GM18505 (cell line): ENCODE measurements at regions not wholly inside any gene's neighbourhood (a gene's known extent, or its start where the extent isn't known, plus 50 kb on each side); places are given as distances from the start of the nearest gene placed in this dataset.

Experiments
- ATAC-seq: cut with Tn5 transposase; IDR thresholded peaks from one replicate; pipeline ENCODE4 v1.9.1; 2021; ENCODE audit not compliant: unreplicated experiment
- POLR2A ChIP-seq: IDR thresholded peaks from 4 replicates; pipeline ENCODE4 v1.6.1; 2011; ENCODE audit warnings: borderline replicate concordance; ENCODE audit not compliant: insufficient read depth, insufficient read length; ENCODE audit errors: extremely low read depth

- TF ChIP-seq POLR2A = no peak
- no peak for ATAC-seq
Measured at GRCh38 chr13:59483501-59484145, 680.1 kb downstream of the DIAPH3 start.

GRCh38 chr13:59487883-59488282 is 675.8 kb downstream of the DIAPH3 start:
- no peak for TF ChIP-seq POLR2A
- no peak for ATAC-seq

- no peak for ATAC-seq
Measured at GRCh38 chr13:59488436-59488835, 675.3 kb downstream of the DIAPH3 start.

GRCh38 chr13:59490651-59491050 is 673.1 kb downstream of the DIAPH3 start:
- TF ChIP-seq POLR2A = no peak

More at GRCh38 chr13:59488436-59488835, 675.3 kb downstream of the DIAPH3 start:
- TF ChIP-seq POLR2A = no peak

GRCh38 chr13:59492030-59492636 is 671.6 kb downstream of the DIAPH3 start:
- no peak for TF ChIP-seq POLR2A

More at GRCh38 chr13:59490651-59491050, 673.1 kb downstream of the DIAPH3 start:
- no peak for ATAC-seq

GRCh38 chr13:59493436-59493965 is 670.2 kb downstream of the DIAPH3 start:
- no peak for TF ChIP-seq POLR2A

More at GRCh38 chr13:59492030-59492636, 671.6 kb downstream of the DIAPH3 start:
- no peak for ATAC-seq

GRCh38 chr13:59494151-59494550 is 669.6 kb downstream of the DIAPH3 start:
- TF ChIP-seq POLR2A = no peak
- ATAC-seq = no peak

More at GRCh38 chr13:59493436-59493965, 670.2 kb downstream of the DIAPH3 start:
- no peak for ATAC-seq

- TF ChIP-seq POLR2A = no peak
- no peak for ATAC-seq
Measured at GRCh38 chr13:59494560-59494970, 669.2 kb downstream of the DIAPH3 start.

- no peak for TF ChIP-seq POLR2A
Measured at GRCh38 chr13:59495299-59495698, 668.4 kb downstream of the DIAPH3 start.

GRCh38 chr13:59495936-59496512 is 667.7 kb downstream of the DIAPH3 start:
- no peak for ATAC-seq
- no peak for TF ChIP-seq POLR2A

More at GRCh38 chr13:59495299-59495698, 668.4 kb downstream of the DIAPH3 start:
- ATAC-seq = no peak

GRCh38 chr13:59497621-59498247 is 666.0 kb downstream of the DIAPH3 start:
- no peak for TF ChIP-seq POLR2A
- no peak for ATAC-seq

- TF ChIP-seq POLR2A = no peak
- no peak for ATAC-seq
Measured at GRCh38 chr13:59501004-59501403, 662.7 kb downstream of the DIAPH3 start.

- no peak for ATAC-seq
- no peak for TF ChIP-seq POLR2A
Measured at GRCh38 chr13:59504407-59504806, 659.3 kb downstream of the DIAPH3 start.

GRCh38 chr13:59510386-59510785 is 653.3 kb downstream of the DIAPH3 start:
- no peak for TF ChIP-seq POLR2A
- no peak for ATAC-seq

- no peak for TF ChIP-seq POLR2A
- ATAC-seq = no peak
Measured at GRCh38 chr13:59513686-59514085, 650.0 kb downstream of the DIAPH3 start.
